ENCODE measurements at regions not wholly inside any gene's neighbourhood (a gene's known extent, or its start where the extent isn't known, plus 50 kb on each side); places are given as distances from the start of the nearest gene placed in this dataset.

- no peak overlapping the region for H3K4me3 ChIP-seq (ENCODE audit: low read depth, low read length)
- no peak for DNase-seq (ENCODE audit: low read depth)
Observed at GRCh38 chr14:85453401-85454225, 76.3 kb upstream of the FLRT2 start.

GRCh38 chr14:85454226-85454813 lies 75.6 kb upstream of the FLRT2 start:
- DNase-seq (ENCODE audit: low read depth), result no peak

GRCh38 chr14:85459361-85460000 lies 70.5 kb upstream of the FLRT2 start:
- H3K4me3 ChIP-seq (ENCODE audit: low read depth, low read length), result no peak overlapping the region
- no peak for DNase-seq (ENCODE audit: low read depth)

More at GRCh38 chr14:85454226-85454813, 75.6 kb upstream of the FLRT2 start:
- H3K4me3 ChIP-seq (ENCODE audit: low read depth, low read length), result no peak overlapping the region

- no peak overlapping the region for H3K4me3 ChIP-seq (ENCODE audit: low read depth, low read length)
- DNase-seq (ENCODE audit: low read depth), result no peak
Observed at GRCh38 chr14:85461432-85462133, 68.4 kb upstream of the FLRT2 start.

GRCh38 chr14:85463512-85463911 lies 66.4 kb upstream of the FLRT2 start:
- no peak for DNase-seq (ENCODE audit: low read depth)
- no peak overlapping the region for H3K4me3 ChIP-seq (ENCODE audit: low read depth, low read length)

GRCh38 chr14:85464135-85464895 lies 65.6 kb upstream of the FLRT2 start:
- no peak overlapping the region for H3K4me3 ChIP-seq (ENCODE audit: low read depth, low read length)
- no peak for DNase-seq (ENCODE audit: low read depth)

GRCh38 chr14:85466678-85467077 lies 63.3 kb upstream of the FLRT2 start:
- no peak for DNase-seq (ENCODE audit: low read depth)
- H3K4me3 ChIP-seq (ENCODE audit: low read depth, low read length), result no peak overlapping the region

DNA sequence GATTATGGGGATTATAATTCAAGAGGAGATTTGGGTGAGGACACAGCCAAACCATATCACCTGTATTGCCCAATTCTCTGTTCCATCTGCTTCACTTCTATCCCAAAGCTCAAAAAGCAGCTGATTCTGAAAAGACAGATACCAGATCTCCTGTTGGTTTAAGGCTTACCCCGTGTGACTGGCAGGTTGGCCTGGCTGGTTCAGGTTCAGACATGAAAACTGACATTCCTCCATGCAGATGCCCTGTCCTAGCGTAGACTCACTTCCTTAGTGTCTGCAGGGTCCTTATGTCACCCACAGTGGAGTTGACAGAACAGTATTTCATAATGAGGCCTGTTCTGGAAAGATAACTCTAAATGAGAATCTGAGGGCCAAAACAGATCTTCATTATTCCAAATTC lies 61.1 kb upstream of the FLRT2 start:
- DNase-seq (ENCODE audit: low read depth), result no peak
- no peak overlapping the region for H3K4me3 ChIP-seq (ENCODE audit: low read depth, low read length)

- DNase-seq (ENCODE audit: low read depth), result peak; percentile 24
- no peak overlapping the region for H3K4me3 ChIP-seq (ENCODE audit: low read depth, low read length)
Observed at GRCh38 chr14:85471156-85471555, 58.8 kb upstream of the FLRT2 start.

- no peak overlapping the region for H3K4me3 ChIP-seq (ENCODE audit: low read depth, low read length)
- peak; percentile 91 for DNase-seq (ENCODE audit: low read depth)
Observed at GRCh38 chr14:85471744-85472143, 58.2 kb upstream of the FLRT2 start.

DNA sequence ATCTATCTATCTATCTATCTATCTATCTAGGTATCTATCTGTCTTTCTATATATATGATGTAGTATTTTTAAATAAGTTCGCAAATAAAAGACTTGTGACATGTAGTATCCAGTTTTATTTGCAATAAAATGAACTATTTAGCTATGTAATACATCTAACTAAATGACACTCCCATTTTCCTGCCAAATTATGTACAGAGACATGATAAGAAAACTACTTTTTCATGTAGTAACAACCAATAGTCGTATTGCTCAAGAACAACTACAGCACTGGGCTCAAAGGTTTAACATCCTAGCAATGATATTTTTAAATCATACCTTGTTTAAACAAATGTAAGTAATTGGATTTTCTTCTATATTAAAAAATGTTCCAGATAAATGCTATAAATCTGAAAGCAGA lies 55.5 kb upstream of the FLRT2 start:
- DNase-seq (ENCODE audit: low read depth), result no peak
- no peak overlapping the region for H3K4me3 ChIP-seq (ENCODE audit: low read depth, low read length)

DNA sequence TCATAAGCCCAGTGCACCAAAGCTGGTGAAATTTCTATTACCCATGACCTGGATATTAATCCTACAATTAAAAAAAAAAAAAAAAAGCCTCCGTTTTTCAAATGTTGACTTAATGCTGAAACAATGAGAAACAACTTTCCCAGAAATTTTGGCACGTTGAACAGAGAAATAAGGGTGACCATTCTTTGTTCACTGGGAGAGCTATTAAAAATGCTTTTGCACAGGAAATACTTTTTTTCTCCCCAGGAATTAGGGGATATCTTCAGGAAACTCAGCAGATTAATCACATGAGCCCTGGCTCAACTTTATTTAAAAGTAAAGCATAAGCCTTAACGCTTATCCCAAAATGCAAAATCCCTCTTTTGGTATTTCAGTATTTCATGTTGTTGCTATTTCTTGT lies 54.8 kb upstream of the FLRT2 start:
- no peak for DNase-seq (ENCODE audit: low read depth)
- no peak overlapping the region for H3K4me3 ChIP-seq (ENCODE audit: low read depth, low read length)

DNA sequence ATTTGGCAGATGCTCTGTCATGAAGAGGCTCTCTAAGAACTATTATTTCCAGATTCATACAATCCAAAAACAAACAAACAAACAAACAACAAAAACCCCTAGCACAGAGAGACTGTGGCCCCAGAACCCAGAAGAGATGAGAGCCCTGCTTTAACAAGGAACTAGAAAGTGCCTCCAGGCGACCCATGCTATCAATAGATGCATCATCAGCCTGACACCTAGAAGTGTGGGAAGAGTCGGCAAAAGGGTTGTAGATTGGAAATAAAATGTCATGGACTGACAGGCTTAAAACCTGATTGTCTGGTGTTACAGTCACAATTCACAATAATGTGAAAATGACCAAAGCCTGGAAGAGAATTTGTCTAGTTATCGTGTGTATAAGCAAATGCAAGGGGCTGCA lies 50.6 kb upstream of the FLRT2 start:
- no peak for DNase-seq (ENCODE audit: low read depth)
- no peak overlapping the region for H3K4me3 ChIP-seq (ENCODE audit: low read depth, low read length)

DNA sequence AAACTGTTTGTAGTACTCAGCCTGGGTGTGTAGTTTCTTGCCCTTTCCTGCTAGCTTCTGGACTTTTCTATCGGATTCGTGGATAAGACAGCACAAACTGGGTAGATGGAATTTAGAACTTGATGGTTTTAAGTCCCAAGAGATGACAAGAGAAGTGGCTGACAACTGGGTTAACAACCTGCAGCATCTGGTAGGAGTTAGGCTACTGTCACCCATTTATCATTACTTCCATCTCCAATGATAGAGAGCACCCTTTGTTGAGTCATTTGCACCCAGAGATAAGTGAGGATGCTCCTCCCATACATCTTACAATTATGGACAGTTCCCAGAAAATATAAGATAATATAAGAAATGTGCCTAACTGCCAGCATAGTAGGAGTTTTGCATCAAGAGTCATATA lies 50.2 kb upstream of the FLRT2 start:
- H3K4me3 ChIP-seq (ENCODE audit: low read depth, low read length), result no peak overlapping the region
- no peak for DNase-seq (ENCODE audit: low read depth)

Measured in skeletal muscle cell (primary cell).